SU-DHL-6 (cell line): ENCODE measurements at regions not wholly inside any gene's neighbourhood (a gene's known extent, or its start where the extent isn't known, plus 50 kb on each side); places are given as distances from the start of the nearest gene placed in this dataset.

ENCODE experiments used
- H2AFZ ChIP-seq: fragments of 200-600 bp; sonication (generic); 2 replicates; pipeline ENCODE4 v1.6.1; 2014; ENCODE audit warnings: low read depth, mild to moderate bottlenecking, moderate library complexity, mixed read lengths, antibody characterized with exemption, low read length; ENCODE audit not compliant: severe bottlenecking
- H3F3A ChIP-seq: fragments of 200-600 bp; shearing (Covaris generic); 2 replicates; pipeline ENCODE4 v1.6.0; 2016; ENCODE audit warnings: antibody characterized with exemption, mild to moderate bottlenecking; ENCODE audit not compliant: insufficient read depth
- H3K27ac ChIP-seq: fragments of 200-600 bp; sonication (generic); 2 replicates; pipeline ENCODE4 v1.5.1; 2016; ENCODE audit warnings: low read depth, mild to moderate bottlenecking, low read length, moderate library complexity, mixed read lengths
- H3K27me3 ChIP-seq: fragments of 200-600 bp; sonication (generic), shearing (Covaris generic); 2 replicates; pipeline ENCODE4 v1.6.0; 2014; ENCODE audit warnings: mild to moderate bottlenecking, low read length
- H3K36me3 ChIP-seq: fragments of 200-600 bp; sonication (generic); 2 replicates; pipeline ENCODE4 v1.6.1; 2014; ENCODE audit warnings: mild to moderate bottlenecking, low read length, mixed read lengths
- H3K4me2 ChIP-seq: fragments of 300-600, 200-600 bp; shearing (Covaris generic), sonication (generic); 2 replicates; pipeline ENCODE4 v1.6.0; 2014; ENCODE audit warnings: low read length, low read depth, mild to moderate bottlenecking; ENCODE audit not compliant: poor library complexity, severe bottlenecking
- H3K4me3 ChIP-seq: fragments of 200-600 bp; sonication (generic); 2 replicates; pipeline ENCODE4 v1.5.1; 2014; ENCODE audit warnings: antibody characterized with exemption, low read length, mild to moderate bottlenecking, mixed read lengths; ENCODE audit not compliant: insufficient read depth, poor library complexity, severe bottlenecking
- H3K79me2 ChIP-seq: fragments of 200-600 bp; sonication (generic); 2 replicates; pipeline ENCODE4 v1.6.1; 2014; ENCODE audit warnings: mild to moderate bottlenecking, low read length, moderate library complexity; ENCODE audit not compliant: insufficient read depth
- H3K9ac ChIP-seq: fragments of 200-600 bp; sonication (generic); 2 replicates; pipeline ENCODE4 v1.7.0; 2014; ENCODE audit warnings: mild to moderate bottlenecking, low read length
- H3K9me2 ChIP-seq: fragments of 200-600 bp; sonication (generic); replicated peaks from 2 replicates; pipeline ENCODE4 v1.6.1; 2014; ENCODE audit warnings: low read length; ENCODE audit not compliant: insufficient read depth
- H3K9me3 ChIP-seq: fragments of 200-600 bp; sonication (generic); 2 replicates; pipeline ENCODE4 v1.6.1; 2014; ENCODE audit warnings: low read length, mixed read lengths; ENCODE audit not compliant: insufficient read depth
- H4K20me1 ChIP-seq: fragments of 200-600 bp; sonication (generic); 2 replicates; pipeline ENCODE4 v1.6.1; 2014; ENCODE audit warnings: low read depth, mild to moderate bottlenecking, antibody characterized with exemption, low read length, moderate library complexity, mixed read lengths
- EZH2phosphoT487 ChIP-seq: fragments of 200-600 bp; sonication (generic), shearing (Covaris generic); conservative IDR thresholded peaks from 2 replicates; pipeline ENCODE4 v1.6.1; 2018; ENCODE audit warnings: mild to moderate bottlenecking, antibody characterized with exemption, low read length, moderate library complexity, mixed read lengths
- TF ChIP-seq, protein P1 (sequence below): fragments of 200-600 bp; sonication (generic); IDR thresholded peaks from one replicate; pipeline ENCODE4 v1.5.1; 2017; ENCODE audit warnings: antibody characterized with exemption, mild to moderate bottlenecking, low read length, moderate library complexity; ENCODE audit not compliant: insufficient read depth, poor library complexity, severe bottlenecking

DNA sequence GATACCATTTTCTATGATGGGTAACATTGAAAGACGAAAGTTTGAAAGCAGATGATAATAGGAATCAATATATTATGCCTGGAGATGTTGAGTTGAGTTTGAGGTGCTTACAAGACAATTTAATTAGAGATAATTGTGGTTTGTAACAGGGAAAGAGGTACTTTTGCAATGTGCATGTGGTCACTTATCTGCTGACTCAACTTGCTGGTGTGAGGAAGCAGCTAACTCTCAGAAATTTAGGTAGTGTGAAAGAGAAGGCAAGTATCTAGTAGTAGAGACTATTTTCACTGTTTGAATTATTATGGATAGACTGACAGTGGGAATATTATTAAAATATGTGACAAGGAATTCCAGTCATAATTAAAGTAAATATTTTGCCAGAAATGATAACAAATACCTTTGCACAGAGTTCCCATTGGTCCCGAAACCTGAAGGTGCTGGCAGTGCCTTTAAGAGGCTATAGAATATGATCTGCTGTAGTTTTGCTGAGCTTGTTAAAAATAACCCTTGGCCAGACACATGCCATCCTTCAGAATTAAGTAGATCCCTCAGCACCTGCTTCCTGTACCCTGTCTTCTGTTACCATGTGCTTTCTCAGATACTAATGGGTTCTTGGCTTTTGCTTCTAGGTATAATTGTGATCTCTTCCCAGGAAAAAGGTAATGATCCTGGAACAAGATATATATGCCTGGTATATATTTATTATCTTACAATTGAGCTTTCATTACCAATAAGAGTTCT, 315.9 kb downstream of the BCHE start:
- no peaks in the 10 kb centered on the region for H3K79me2 ChIP-seq
- H3K9ac ChIP-seq = no peak overlapping the region
- H2AFZ ChIP-seq = no peak overlapping the region
- TF ChIP-seq, protein P1, sequence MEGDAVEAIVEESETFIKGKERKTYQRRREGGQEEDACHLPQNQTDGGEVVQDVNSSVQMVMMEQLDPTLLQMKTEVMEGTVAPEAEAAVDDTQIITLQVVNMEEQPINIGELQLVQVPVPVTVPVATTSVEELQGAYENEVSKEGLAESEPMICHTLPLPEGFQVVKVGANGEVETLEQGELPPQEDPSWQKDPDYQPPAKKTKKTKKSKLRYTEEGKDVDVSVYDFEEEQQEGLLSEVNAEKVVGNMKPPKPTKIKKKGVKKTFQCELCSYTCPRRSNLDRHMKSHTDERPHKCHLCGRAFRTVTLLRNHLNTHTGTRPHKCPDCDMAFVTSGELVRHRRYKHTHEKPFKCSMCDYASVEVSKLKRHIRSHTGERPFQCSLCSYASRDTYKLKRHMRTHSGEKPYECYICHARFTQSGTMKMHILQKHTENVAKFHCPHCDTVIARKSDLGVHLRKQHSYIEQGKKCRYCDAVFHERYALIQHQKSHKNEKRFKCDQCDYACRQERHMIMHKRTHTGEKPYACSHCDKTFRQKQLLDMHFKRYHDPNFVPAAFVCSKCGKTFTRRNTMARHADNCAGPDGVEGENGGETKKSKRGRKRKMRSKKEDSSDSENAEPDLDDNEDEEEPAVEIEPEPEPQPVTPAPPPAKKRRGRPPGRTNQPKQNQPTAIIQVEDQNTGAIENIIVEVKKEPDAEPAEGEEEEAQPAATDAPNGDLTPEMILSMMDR = no peak
- no peak for TF ChIP-seq EZH2phosphoT487
- no peak overlapping the region for H3K4me2 ChIP-seq
- no peaks in the 10 kb centered on the region for H3K27me3 ChIP-seq
- H4K20me1 ChIP-seq = no peaks in the 10 kb centered on the region
- H3F3A ChIP-seq = no peaks in the 10 kb centered on the region
- no peaks in the 10 kb centered on the region for H3K36me3 ChIP-seq
- H3K9me3 ChIP-seq = no peaks in the 10 kb centered on the region
- no peak overlapping the region for H3K4me3 ChIP-seq
- H3K9me2 ChIP-seq = no peaks in the 10 kb centered on the region
- no peak overlapping the region for H3K27ac ChIP-seq

GRCh38 chr3:165519687-165520086, 317.5 kb downstream of the BCHE start:
- no peak overlapping the region for H3K9ac ChIP-seq
- no peaks in the 10 kb centered on the region for H3K27me3 ChIP-seq
- H3F3A ChIP-seq = no peaks in the 10 kb centered on the region
- TF ChIP-seq EZH2phosphoT487 = no peak
- TF ChIP-seq, protein P1 = no peak
- no peak overlapping the region for H3K4me2 ChIP-seq
- H3K36me3 ChIP-seq = no peaks in the 10 kb centered on the region
- H3K27ac ChIP-seq = no peak overlapping the region
- H3K9me2 ChIP-seq = no peaks in the 10 kb centered on the region
- H3K9me3 ChIP-seq = no peaks in the 10 kb centered on the region
- H3K4me3 ChIP-seq = no peak overlapping the region
- H3K79me2 ChIP-seq = no peaks in the 10 kb centered on the region
- H2AFZ ChIP-seq = no peak overlapping the region
- no peaks in the 10 kb centered on the region for H4K20me1 ChIP-seq

DNA sequence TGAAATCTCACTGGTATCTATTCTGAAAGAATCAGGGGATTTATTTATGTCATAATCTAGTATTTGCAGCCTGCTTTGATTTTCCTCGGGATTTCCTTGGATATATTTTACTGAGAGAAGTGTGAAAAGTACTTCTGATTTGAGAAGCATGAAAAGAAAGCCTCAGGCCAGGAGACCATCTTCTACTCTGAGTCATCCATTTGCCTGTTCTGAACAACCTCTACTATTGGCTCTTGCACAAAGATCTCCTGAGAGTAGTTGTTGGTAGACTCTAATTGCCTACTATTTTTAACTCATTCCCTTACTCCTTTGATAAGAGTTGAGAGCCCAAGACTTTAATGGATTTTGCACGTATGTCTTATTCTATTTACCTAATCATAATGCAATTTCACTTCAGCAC, 318.9 kb downstream of the BCHE start:
- no peaks in the 10 kb centered on the region for H3K9me2 ChIP-seq
- no peak overlapping the region for H3K9ac ChIP-seq
- H2AFZ ChIP-seq = no peak overlapping the region
- H3K27me3 ChIP-seq = no peaks in the 10 kb centered on the region
- H4K20me1 ChIP-seq = no peaks in the 10 kb centered on the region
- no peak overlapping the region for H3K4me3 ChIP-seq
- H3F3A ChIP-seq = no peaks in the 10 kb centered on the region
- no peaks in the 10 kb centered on the region for H3K9me3 ChIP-seq
- no peaks in the 10 kb centered on the region for H3K79me2 ChIP-seq
- TF ChIP-seq, protein P1 = no peak
- no peak overlapping the region for H3K4me2 ChIP-seq
- no peak overlapping the region for H3K27ac ChIP-seq
- no peaks in the 10 kb centered on the region for H3K36me3 ChIP-seq
